WTC11 (cell line): ENCODE measurements at regions not wholly inside any gene's neighbourhood (a gene's known extent, or its start where the extent isn't known, plus 50 kb on each side); places are given as distances from the start of the nearest gene placed in this dataset.

Experiments
- JAZF1 ChIP-seq: fragments of 250-450 bp; sonication (Bioruptor Pico); IDR thresholded peaks from 2 replicates; pipeline ENCODE4 v1.9.0; 2021; ENCODE audit warnings: moderate library complexity, mild to moderate bottlenecking, inconsistent platforms
- MYBL2 ChIP-seq: sonication (generic); formaldehyde crosslinking; IDR thresholded peaks from 2 replicates; pipeline ENCODE4 v1.8.1; 2023; ENCODE audit warnings: mild to moderate bottlenecking, moderate library complexity, missing genetic modification reagents
- NFE2L1 ChIP-seq: sonication (generic); formaldehyde crosslinking; IDR thresholded peaks from 2 replicates; pipeline ENCODE4 v1.8.1; 2023; ENCODE audit warnings: missing genetic modification reagents
- NR2C2 ChIP-seq: sonication (generic); formaldehyde crosslinking; IDR thresholded peaks from 2 replicates; pipeline ENCODE4 v1.8.0; 2022; ENCODE audit warnings: mild to moderate bottlenecking, missing genetic modification reagents
- SP1 ChIP-seq: sonication (generic); formaldehyde crosslinking; conservative IDR thresholded peaks from 2 replicates; pipeline ENCODE4 v1.8.1; 2022; ENCODE audit warnings: missing genetic modification reagents
- TEAD4 ChIP-seq: sonication (generic); formaldehyde crosslinking; IDR thresholded peaks from 2 replicates; pipeline ENCODE4 v1.8.0; 2022; ENCODE audit warnings: mild to moderate bottlenecking, missing genetic modification reagents
- ZNF317 ChIP-seq: sonication (generic); formaldehyde crosslinking; IDR thresholded peaks from 2 replicates; pipeline ENCODE4 v1.8.1; 2023; ENCODE audit warnings: low read depth, mild to moderate bottlenecking, moderate library complexity, missing genetic modification reagents, borderline replicate concordance
- TF ChIP-seq, protein P1 (sequence below): fragments of 200-600 bp; IDR thresholded peaks from 2 replicates; pipeline ENCODE4 v1.8.0; 2022; ENCODE audit warnings: antibody characterized with exemption
- TF ChIP-seq, protein P2 (sequence below): sonication (generic); formaldehyde crosslinking; conservative IDR thresholded peaks from 2 replicates; pipeline ENCODE4 v1.8.1; 2022; ENCODE audit warnings: mild to moderate bottlenecking, missing genetic modification reagents
- TF ChIP-seq, protein P3 (sequence below): sonication (generic); formaldehyde crosslinking; IDR thresholded peaks from 2 replicates; pipeline ENCODE4 v1.8.0; 2022; ENCODE audit warnings: mild to moderate bottlenecking, missing genetic modification reagents
- TF ChIP-seq, protein P4 (sequence below): sonication (generic); formaldehyde crosslinking; IDR thresholded peaks from 2 replicates; pipeline ENCODE4 v1.8.0; 2023; ENCODE audit warnings: missing genetic modification reagents, mild to moderate bottlenecking, borderline replicate concordance
- TF ChIP-seq, protein P5 (sequence below): sonication (generic); formaldehyde crosslinking; IDR thresholded peaks from 2 replicates; pipeline ENCODE4 v1.8.1; 2022; ENCODE audit warnings: mild to moderate bottlenecking, missing genetic modification reagents, moderate library complexity, borderline replicate concordance
- TF ChIP-seq, protein P6 (sequence below): sonication (generic); formaldehyde crosslinking; IDR thresholded peaks from 2 replicates; pipeline ENCODE4 v1.8.1; 2023; ENCODE audit warnings: mild to moderate bottlenecking, missing genetic modification reagents, moderate library complexity

DNA sequence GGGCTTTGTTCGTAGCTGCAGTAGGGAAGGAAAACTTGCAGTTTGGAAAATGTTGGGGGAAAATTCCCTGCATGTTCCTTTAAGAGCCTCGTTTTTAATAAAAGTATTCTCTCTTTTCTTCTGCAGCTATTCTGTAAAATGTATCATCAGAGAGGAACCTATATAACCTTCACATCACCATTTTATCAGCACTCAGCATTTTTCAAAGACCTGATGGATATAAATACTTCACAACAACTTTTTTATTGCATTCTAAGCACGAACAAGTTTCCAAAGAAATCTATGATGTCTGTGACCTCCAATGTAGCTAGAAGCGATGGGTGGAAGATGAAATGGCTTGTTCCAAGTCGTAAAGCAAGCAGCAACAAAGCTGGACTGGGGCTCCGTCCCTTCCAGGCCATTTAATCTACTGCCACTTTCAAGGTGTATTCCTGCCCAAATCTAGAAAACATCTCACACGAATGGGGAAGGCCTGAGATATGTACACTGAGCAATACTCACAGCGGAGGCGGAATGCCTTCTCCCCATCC, 84.0 kb downstream of the NSUN2 start:
- TF ChIP-seq, protein P1, sequence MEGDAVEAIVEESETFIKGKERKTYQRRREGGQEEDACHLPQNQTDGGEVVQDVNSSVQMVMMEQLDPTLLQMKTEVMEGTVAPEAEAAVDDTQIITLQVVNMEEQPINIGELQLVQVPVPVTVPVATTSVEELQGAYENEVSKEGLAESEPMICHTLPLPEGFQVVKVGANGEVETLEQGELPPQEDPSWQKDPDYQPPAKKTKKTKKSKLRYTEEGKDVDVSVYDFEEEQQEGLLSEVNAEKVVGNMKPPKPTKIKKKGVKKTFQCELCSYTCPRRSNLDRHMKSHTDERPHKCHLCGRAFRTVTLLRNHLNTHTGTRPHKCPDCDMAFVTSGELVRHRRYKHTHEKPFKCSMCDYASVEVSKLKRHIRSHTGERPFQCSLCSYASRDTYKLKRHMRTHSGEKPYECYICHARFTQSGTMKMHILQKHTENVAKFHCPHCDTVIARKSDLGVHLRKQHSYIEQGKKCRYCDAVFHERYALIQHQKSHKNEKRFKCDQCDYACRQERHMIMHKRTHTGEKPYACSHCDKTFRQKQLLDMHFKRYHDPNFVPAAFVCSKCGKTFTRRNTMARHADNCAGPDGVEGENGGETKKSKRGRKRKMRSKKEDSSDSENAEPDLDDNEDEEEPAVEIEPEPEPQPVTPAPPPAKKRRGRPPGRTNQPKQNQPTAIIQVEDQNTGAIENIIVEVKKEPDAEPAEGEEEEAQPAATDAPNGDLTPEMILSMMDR, result no peak
- TF ChIP-seq, protein P2, sequence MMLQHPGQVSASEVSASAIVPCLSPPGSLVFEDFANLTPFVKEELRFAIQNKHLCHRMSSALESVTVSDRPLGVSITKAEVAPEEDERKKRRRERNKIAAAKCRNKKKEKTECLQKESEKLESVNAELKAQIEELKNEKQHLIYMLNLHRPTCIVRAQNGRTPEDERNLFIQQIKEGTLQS (CRISPR knock-in tag), result no peak
- TF ChIP-seq TEAD4 (CRISPR knock-in tag) (no peak), NFE2L1 (CRISPR knock-in tag) (no peak), ZNF317 (CRISPR knock-in tag) (no peak), NR2C2 (CRISPR knock-in tag) (no peak), MYBL2 (no peak), SP1 (CRISPR knock-in tag) (no peak), JAZF1 (CRISPR knock-in tag) (no peak)
- TF ChIP-seq, protein P3, sequence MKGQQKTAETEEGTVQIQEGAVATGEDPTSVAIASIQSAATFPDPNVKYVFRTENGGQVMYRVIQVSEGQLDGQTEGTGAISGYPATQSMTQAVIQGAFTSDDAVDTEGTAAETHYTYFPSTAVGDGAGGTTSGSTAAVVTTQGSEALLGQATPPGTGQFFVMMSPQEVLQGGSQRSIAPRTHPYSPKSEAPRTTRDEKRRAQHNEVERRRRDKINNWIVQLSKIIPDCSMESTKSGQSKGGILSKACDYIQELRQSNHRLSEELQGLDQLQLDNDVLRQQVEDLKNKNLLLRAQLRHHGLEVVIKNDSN (CRISPR knock-in tag), result no peak
- TF ChIP-seq, protein P4, sequence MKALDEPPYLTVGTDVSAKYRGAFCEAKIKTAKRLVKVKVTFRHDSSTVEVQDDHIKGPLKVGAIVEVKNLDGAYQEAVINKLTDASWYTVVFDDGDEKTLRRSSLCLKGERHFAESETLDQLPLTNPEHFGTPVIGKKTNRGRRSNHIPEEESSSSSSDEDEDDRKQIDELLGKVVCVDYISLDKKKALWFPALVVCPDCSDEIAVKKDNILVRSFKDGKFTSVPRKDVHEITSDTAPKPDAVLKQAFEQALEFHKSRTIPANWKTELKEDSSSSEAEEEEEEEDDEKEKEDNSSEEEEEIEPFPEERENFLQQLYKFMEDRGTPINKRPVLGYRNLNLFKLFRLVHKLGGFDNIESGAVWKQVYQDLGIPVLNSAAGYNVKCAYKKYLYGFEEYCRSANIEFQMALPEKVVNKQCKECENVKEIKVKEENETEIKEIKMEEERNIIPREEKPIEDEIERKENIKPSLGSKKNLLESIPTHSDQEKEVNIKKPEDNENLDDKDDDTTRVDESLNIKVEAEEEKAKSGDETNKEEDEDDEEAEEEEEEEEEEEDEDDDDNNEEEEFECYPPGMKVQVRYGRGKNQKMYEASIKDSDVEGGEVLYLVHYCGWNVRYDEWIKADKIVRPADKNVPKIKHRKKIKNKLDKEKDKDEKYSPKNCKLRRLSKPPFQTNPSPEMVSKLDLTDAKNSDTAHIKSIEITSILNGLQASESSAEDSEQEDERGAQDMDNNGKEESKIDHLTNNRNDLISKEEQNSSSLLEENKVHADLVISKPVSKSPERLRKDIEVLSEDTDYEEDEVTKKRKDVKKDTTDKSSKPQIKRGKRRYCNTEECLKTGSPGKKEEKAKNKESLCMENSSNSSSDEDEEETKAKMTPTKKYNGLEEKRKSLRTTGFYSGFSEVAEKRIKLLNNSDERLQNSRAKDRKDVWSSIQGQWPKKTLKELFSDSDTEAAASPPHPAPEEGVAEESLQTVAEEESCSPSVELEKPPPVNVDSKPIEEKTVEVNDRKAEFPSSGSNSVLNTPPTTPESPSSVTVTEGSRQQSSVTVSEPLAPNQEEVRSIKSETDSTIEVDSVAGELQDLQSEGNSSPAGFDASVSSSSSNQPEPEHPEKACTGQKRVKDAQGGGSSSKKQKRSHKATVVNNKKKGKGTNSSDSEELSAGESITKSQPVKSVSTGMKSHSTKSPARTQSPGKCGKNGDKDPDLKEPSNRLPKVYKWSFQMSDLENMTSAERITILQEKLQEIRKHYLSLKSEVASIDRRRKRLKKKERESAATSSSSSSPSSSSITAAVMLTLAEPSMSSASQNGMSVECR, result no peak
- TF ChIP-seq, protein P5, sequence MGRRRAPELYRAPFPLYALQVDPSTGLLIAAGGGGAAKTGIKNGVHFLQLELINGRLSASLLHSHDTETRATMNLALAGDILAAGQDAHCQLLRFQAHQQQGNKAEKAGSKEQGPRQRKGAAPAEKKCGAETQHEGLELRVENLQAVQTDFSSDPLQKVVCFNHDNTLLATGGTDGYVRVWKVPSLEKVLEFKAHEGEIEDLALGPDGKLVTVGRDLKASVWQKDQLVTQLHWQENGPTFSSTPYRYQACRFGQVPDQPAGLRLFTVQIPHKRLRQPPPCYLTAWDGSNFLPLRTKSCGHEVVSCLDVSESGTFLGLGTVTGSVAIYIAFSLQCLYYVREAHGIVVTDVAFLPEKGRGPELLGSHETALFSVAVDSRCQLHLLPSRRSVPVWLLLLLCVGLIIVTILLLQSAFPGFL (CRISPR knock-in tag), result no peak
- TF ChIP-seq, protein P6, sequence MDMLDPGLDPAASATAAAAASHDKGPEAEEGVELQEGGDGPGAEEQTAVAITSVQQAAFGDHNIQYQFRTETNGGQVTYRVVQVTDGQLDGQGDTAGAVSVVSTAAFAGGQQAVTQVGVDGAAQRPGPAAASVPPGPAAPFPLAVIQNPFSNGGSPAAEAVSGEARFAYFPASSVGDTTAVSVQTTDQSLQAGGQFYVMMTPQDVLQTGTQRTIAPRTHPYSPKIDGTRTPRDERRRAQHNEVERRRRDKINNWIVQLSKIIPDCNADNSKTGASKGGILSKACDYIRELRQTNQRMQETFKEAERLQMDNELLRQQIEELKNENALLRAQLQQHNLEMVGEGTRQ (CRISPR knock-in tag), result no peak
